ENCODE measurements at regions not wholly inside any gene's neighbourhood (a gene's known extent, or its start where the extent isn't known, plus 50 kb on each side); places are given as distances from the start of the nearest gene placed in this dataset.

DNA sequence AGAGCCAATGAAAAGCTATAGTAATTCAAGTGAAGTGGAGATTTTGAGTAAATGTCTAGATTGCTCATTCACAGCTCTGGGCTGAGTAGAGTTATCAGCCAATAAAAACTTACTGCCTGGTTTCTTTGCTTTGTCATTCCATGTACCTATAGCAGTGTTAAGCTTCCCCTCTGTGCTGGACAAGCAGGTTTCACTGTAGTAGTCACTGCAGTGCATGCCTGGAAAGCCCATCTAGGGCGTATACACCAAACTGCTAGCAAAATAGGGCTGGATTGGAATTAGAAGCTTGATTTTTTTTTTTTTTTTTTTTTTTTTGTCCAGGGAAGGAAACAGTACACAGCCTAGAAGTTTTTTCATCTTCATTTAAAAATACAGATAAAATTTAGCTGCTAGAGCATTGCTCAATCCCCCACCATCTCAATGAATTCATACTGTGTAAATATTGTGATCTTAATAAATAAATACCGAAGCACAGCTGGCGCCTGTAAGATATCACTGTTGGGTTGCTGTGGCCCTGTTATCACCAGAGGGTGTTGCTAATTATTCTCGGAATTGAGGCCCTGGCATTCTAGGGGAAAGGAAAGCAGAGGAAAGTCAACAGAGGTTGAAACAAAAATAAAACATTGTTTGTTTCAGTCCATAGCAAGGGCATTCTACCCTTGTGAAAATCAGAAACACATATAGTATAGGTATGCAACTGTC lies 968.5 kb upstream of the GJE1 start:
- ATAC-seq (no peak), DNase-seq (no peak)
- no peaks in the 10 kb centered on the region for H3K27me3 Mint-ChIP-seq
- H3K36me3 Mint-ChIP-seq (ENCODE audit: low read depth) = no peaks in the 10 kb centered on the region
- H3K27ac Mint-ChIP-seq = no peak overlapping the region
- no peaks in the 10 kb centered on the region for H3K9me3 ChIP-seq (ENCODE audit: control insufficient read depth, low read length, poor library complexity, severe bottlenecking)
- no peaks in the 10 kb centered on the region for H3K4me1 Mint-ChIP-seq
- no peak overlapping the region for H3K4me3 Mint-ChIP-seq

DNA sequence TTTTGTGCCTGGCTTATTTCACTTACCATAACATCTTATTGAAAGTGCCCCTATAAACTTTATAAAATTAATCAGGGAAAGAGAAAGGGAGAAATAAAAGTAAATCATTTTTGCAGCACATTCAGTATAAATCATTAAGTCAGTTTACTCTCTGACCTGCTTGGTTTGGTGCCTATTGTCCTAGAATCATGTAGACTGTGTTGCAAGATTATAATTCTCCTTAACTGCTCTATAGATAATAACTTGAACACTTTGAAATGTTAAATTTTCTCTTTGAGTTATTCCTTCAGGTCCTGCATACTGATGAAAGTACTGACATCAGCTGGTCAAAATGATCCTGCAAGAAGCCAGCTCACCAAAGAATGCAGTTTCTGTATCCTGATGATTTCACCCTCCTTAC lies 969.6 kb upstream of the GJE1 start:
- H3K27me3 Mint-ChIP-seq = no peaks in the 10 kb centered on the region
- DNase-seq (no peak), ATAC-seq (no peak)
- H3K36me3 Mint-ChIP-seq (ENCODE audit: low read depth) = no peaks in the 10 kb centered on the region
- no peaks in the 10 kb centered on the region for H3K4me1 Mint-ChIP-seq
- H3K9me3 ChIP-seq (ENCODE audit: control insufficient read depth, low read length, poor library complexity, severe bottlenecking) = no peaks in the 10 kb centered on the region
- H3K27ac Mint-ChIP-seq = no peak overlapping the region
- H3K4me3 Mint-ChIP-seq = no peak overlapping the region

- no peak for DNase-seq
- Mint-ChIP-seq H3K4me1 (peaks cover 3% of the 10 kb centered on the region), H3K27ac (no peak overlapping the region), H3K36me3 (ENCODE audit: low read depth) (no peaks in the 10 kb centered on the region), H3K27me3 (no peaks in the 10 kb centered on the region), H3K4me3 (no peak overlapping the region)
- ATAC-seq = no peak
- no peaks in the 10 kb centered on the region for H3K9me3 ChIP-seq (ENCODE audit: control insufficient read depth, low read length, poor library complexity, severe bottlenecking)
Observed at GRCh38 chr6:141158740-141159139, 974.0 kb upstream of the GJE1 start.

- peak overlapping the region; percentile 74 for H3K27ac Mint-ChIP-seq
- H3K4me1 Mint-ChIP-seq = peaks cover 13% of the 10 kb centered on the region
- no peak overlapping the region for H3K4me3 Mint-ChIP-seq
- ATAC-seq (peak; percentile 93), DNase-seq (no peak)
- no peaks in the 10 kb centered on the region for H3K36me3 Mint-ChIP-seq (ENCODE audit: low read depth)
- H3K27me3 Mint-ChIP-seq = no peaks in the 10 kb centered on the region
- no peaks in the 10 kb centered on the region for H3K9me3 ChIP-seq (ENCODE audit: control insufficient read depth, low read length, poor library complexity, severe bottlenecking)
Observed at GRCh38 chr6:141153563-141153962, 979.2 kb upstream of the GJE1 start.

- no peaks in the 10 kb centered on the region for H3K9me3 ChIP-seq (ENCODE audit: control insufficient read depth, low read length, poor library complexity, severe bottlenecking)
- Mint-ChIP-seq H3K4me3 (no peak overlapping the region), H3K27ac (peak overlapping the region; percentile 17), H3K4me1 (peaks cover 13% of the 10 kb centered on the region), H3K27me3 (no peaks in the 10 kb centered on the region), H3K36me3 (ENCODE audit: low read depth) (no peaks in the 10 kb centered on the region)
- no peak for DNase-seq
- no peak for ATAC-seq
Observed at GRCh38 chr6:141152951-141153350, 979.8 kb upstream of the GJE1 start.

- H3K27ac Mint-ChIP-seq = peak overlapping the region; percentile 17
- no peaks in the 10 kb centered on the region for H3K9me3 ChIP-seq (ENCODE audit: control insufficient read depth, low read length, poor library complexity, severe bottlenecking)
- H3K27me3 Mint-ChIP-seq = no peaks in the 10 kb centered on the region
- peaks cover 13% of the 10 kb centered on the region for H3K4me1 Mint-ChIP-seq
- peak overlapping the region; percentile 0 for H3K4me3 Mint-ChIP-seq
- H3K36me3 Mint-ChIP-seq (ENCODE audit: low read depth) = no peaks in the 10 kb centered on the region
- no peak for ATAC-seq
- DNase-seq = no peak
Observed at GRCh38 chr6:141151710-141152417, 980.9 kb upstream of the GJE1 start.

- ATAC-seq (no peak), DNase-seq (no peak)
- no peaks in the 10 kb centered on the region for H3K36me3 Mint-ChIP-seq (ENCODE audit: low read depth)
- H3K4me3 Mint-ChIP-seq = no peak overlapping the region
- no peak overlapping the region for H3K27ac Mint-ChIP-seq
- no peaks in the 10 kb centered on the region for H3K4me1 Mint-ChIP-seq
- peaks cover 7% of the 10 kb centered on the region for H3K27me3 Mint-ChIP-seq
- H3K9me3 ChIP-seq (ENCODE audit: control insufficient read depth, low read length, poor library complexity, severe bottlenecking) = no peaks in the 10 kb centered on the region
Observed at GRCh38 chr6:141141870-141142269, 990.9 kb upstream of the GJE1 start.

DNA sequence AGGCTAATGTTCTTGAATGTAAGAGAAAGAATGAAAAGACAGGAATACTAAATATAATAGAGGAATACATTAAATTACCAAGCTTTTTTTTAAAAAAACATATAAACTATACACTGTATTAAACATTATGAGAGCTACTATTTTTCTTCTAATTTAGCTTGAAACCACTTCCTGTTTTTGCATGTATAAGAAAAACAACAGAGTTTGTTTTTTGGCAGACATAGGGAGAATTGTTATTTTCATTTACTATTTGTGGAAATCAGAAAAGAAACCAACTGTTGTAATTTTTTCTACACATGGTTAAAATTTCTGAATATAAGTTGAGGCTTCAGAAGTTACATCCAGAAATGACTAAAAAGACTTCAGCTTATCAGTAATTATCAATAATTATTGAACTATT lies 991.8 kb upstream of the GJE1 start:
- Mint-ChIP-seq H3K4me3 (no peak overlapping the region), H3K36me3 (ENCODE audit: low read depth) (no peaks in the 10 kb centered on the region), H3K27ac (no peak overlapping the region), H3K27me3 (peaks cover 7% of the 10 kb centered on the region), H3K4me1 (no peaks in the 10 kb centered on the region)
- no peaks in the 10 kb centered on the region for H3K9me3 ChIP-seq (ENCODE audit: control insufficient read depth, low read length, poor library complexity, severe bottlenecking)
- no peak for DNase-seq
- ATAC-seq = no peak

- no peaks in the 10 kb centered on the region for H3K27me3 Mint-ChIP-seq
- no peak for ATAC-seq
- H3K9me3 ChIP-seq (ENCODE audit: control insufficient read depth, low read length, poor library complexity, severe bottlenecking) = no peaks in the 10 kb centered on the region
- no peaks in the 10 kb centered on the region for H3K4me1 Mint-ChIP-seq
- H3K36me3 Mint-ChIP-seq (ENCODE audit: low read depth) = no peaks in the 10 kb centered on the region
- DNase-seq = no peak
- H3K27ac Mint-ChIP-seq = no peak overlapping the region
- H3K4me3 Mint-ChIP-seq = no peak overlapping the region
Observed at GRCh38 chr6:141139461-141139860, 993.3 kb upstream of the GJE1 start.

DNA sequence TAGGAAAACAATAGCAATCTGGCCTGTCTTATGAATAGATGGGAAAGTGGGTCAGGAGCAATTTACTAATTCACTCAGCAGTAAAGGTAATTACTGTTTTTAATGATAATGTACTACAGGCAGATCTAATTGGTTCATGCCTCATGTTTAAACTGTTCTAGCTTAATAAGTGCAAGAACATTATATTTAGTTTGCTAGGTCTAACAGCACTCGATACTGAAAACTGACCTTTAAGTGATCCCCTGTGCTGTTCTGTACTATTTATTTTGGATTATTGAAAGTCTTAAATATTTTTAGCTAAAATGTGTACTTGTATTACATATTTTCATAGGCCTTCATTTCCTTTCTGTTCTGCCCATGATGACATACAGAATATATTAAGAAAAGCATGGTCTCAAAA lies 998.0 kb upstream of the GJE1 start:
- no peak overlapping the region for H3K27ac Mint-ChIP-seq
- no peak overlapping the region for H3K4me3 Mint-ChIP-seq
- no peaks in the 10 kb centered on the region for H3K9me3 ChIP-seq (ENCODE audit: control insufficient read depth, low read length, poor library complexity, severe bottlenecking)
- H3K36me3 Mint-ChIP-seq (ENCODE audit: low read depth) = no peaks in the 10 kb centered on the region
- no peak for DNase-seq
- H3K4me1 Mint-ChIP-seq = no peaks in the 10 kb centered on the region
- ATAC-seq = no peak
- H3K27me3 Mint-ChIP-seq = no peaks in the 10 kb centered on the region

GRCh38 chr6:141133836-141134235 lies 998.9 kb upstream of the GJE1 start:
- DNase-seq (no peak), ATAC-seq (no peak)
- no peaks in the 10 kb centered on the region for H3K9me3 ChIP-seq (ENCODE audit: control insufficient read depth, low read length, poor library complexity, severe bottlenecking)
- no peaks in the 10 kb centered on the region for H3K4me1 Mint-ChIP-seq
- H3K27ac Mint-ChIP-seq = no peak overlapping the region
- no peaks in the 10 kb centered on the region for H3K27me3 Mint-ChIP-seq
- H3K4me3 Mint-ChIP-seq = no peak overlapping the region
- H3K36me3 Mint-ChIP-seq (ENCODE audit: low read depth) = no peaks in the 10 kb centered on the region

GRCh38 chr6:141133346-141133745 lies 999.4 kb upstream of the GJE1 start:
- no peaks in the 10 kb centered on the region for H3K36me3 Mint-ChIP-seq (ENCODE audit: low read depth)
- no peak for DNase-seq
- H3K4me1 Mint-ChIP-seq = no peaks in the 10 kb centered on the region
- H3K4me3 Mint-ChIP-seq = no peak overlapping the region
- no peak for ATAC-seq
- no peaks in the 10 kb centered on the region for H3K9me3 ChIP-seq (ENCODE audit: control insufficient read depth, low read length, poor library complexity, severe bottlenecking)
- no peaks in the 10 kb centered on the region for H3K27me3 Mint-ChIP-seq
- H3K27ac Mint-ChIP-seq = no peak overlapping the region

- Mint-ChIP-seq H3K4me1 (no peaks in the 10 kb centered on the region), H3K4me3 (no peak overlapping the region), H3K27ac (no peak overlapping the region), H3K27me3 (no peaks in the 10 kb centered on the region), H3K36me3 (ENCODE audit: low read depth) (no peaks in the 10 kb centered on the region)
- no peak for ATAC-seq
- H3K9me3 ChIP-seq (ENCODE audit: control insufficient read depth, low read length, poor library complexity, severe bottlenecking) = no peaks in the 10 kb centered on the region
- DNase-seq = no peak
Observed at GRCh38 chr6:141131616-141132015, 1001.1 kb upstream of the GJE1 start.

- no peak overlapping the region for H3K4me3 Mint-ChIP-seq
- H3K27ac Mint-ChIP-seq = no peak overlapping the region
Observed at GRCh38 chr6:141123497-141123896, 1009.2 kb upstream of the GJE1 start.

More at GRCh38 chr6:141123497-141123896, 1009.2 kb upstream of the GJE1 start:
- no peaks in the 10 kb centered on the region for H3K9me3 ChIP-seq (ENCODE audit: control insufficient read depth, low read length, poor library complexity, severe bottlenecking)
- Mint-ChIP-seq H3K27me3 (peaks cover 6% of the 10 kb centered on the region), H3K4me1 (peaks cover 3% of the 10 kb centered on the region), H3K36me3 (ENCODE audit: low read depth) (no peaks in the 10 kb centered on the region)
- DNase-seq (no peak), ATAC-seq (no peak)

Measured in T-helper 17 cell (primary cell).